LNCAP (cell line): ENCODE measurements at regions not wholly inside any gene's neighbourhood (a gene's known extent, or its start where the extent isn't known, plus 50 kb on each side); places are given as distances from the start of the nearest gene placed in this dataset.

ENCODE experiments used
- TF ChIP-seq, protein P1 (sequence below): fragments of 450-650 bp; IDR thresholded peaks from 2 replicates; pipeline ENCODE4 v1.5.1; 2017; ENCODE audit warnings: mild to moderate bottlenecking

DNA sequence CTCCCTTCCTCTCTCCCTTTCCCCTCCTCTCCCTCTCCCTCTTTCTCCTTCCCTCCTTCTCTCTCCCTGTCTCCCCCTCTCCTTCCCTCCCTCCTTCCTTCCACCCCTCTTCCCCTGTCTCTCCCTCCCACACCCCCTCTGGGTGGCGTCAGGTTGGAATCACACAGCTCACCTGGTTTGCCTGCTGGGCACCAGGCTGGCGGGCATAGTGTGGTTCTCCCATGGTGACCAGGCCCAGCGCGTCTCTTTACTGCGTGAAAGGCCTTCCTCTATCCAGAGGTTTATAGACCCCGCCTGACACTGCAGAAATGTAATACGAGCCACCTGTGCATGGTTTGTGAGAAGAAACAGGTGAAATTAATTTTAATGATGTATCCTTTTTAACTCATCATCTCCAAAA lies 76.2 kb downstream of the MRPL36 start:
- TF ChIP-seq, protein P1, sequence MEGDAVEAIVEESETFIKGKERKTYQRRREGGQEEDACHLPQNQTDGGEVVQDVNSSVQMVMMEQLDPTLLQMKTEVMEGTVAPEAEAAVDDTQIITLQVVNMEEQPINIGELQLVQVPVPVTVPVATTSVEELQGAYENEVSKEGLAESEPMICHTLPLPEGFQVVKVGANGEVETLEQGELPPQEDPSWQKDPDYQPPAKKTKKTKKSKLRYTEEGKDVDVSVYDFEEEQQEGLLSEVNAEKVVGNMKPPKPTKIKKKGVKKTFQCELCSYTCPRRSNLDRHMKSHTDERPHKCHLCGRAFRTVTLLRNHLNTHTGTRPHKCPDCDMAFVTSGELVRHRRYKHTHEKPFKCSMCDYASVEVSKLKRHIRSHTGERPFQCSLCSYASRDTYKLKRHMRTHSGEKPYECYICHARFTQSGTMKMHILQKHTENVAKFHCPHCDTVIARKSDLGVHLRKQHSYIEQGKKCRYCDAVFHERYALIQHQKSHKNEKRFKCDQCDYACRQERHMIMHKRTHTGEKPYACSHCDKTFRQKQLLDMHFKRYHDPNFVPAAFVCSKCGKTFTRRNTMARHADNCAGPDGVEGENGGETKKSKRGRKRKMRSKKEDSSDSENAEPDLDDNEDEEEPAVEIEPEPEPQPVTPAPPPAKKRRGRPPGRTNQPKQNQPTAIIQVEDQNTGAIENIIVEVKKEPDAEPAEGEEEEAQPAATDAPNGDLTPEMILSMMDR: no peak

DNA sequence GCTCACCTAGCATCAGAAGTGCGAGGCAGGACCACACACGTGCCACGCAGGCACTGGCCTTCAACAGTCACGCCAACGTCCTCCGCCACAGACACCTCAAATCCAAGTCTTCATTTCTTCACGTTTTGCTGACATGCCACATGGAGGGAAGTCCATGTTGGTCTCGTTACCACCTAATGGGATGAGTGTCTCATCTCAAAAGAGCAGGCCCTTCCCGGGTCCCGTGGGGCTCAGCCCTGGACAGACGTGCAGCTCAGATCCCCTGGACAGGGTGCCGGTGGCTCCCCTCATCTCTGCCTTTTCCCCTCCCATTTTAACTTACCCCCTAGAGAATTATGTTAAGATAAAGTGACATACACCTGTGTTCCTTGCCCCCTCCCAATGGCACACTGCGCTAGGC lies 76.8 kb downstream of the MRPL36 start:
- TF ChIP-seq, protein P1: no peak

DNA sequence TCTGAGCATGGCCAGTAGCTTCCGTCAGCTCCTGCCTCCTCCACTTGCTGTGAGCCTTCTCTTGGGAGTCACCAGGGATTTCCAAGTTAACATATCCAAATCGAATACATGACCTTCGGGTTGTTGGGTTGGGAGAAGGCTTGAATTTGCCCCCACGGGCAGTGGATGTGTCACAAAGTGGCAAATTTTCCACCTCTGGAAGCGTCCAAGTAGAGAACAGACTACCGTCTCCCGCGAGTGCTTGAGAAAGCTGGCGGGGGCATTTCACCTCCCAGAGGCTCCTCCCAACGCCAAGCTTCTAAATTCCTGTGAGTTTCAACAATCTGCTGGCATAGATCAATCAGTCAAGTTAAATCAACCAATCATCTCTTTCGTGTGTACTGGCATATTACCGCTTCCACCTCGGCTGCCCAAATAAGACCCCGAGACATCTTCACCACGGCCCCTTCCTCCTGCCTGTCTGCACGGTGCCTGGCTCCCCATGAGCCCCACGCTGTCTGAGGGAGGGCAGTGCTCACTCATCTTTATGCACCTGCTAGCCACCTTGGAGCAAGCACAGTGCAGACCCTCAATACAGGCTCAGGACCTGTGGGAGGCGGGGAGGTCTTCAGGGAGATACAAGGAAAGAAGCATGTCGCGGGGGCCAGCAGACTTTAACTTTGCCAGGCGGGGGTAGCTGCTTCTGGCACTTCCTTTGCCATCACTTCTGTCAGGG lies 79.1 kb downstream of the MRPL36 start:
- TF ChIP-seq, protein P1: no peak

DNA sequence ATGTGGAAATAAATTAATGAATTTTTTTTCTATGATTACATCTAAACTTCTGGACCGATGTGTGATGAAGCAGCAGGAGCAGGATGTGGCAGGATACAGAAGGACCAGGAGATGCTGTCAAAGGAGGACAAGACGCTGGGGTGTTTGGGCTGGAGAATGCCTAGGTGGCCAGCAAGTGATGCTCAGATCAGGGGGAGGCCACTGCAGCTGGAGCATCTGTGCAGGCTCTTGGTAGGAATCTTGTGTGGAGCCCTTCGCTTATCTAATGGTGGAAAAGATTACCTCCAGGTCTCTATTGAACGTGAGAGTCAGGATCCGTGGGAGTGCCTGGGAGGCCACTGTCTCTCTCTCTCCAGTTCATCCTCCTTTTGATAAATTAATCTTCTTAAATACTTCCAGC lies 79.8 kb downstream of the MRPL36 start:
- TF ChIP-seq, protein P1: no peak

DNA sequence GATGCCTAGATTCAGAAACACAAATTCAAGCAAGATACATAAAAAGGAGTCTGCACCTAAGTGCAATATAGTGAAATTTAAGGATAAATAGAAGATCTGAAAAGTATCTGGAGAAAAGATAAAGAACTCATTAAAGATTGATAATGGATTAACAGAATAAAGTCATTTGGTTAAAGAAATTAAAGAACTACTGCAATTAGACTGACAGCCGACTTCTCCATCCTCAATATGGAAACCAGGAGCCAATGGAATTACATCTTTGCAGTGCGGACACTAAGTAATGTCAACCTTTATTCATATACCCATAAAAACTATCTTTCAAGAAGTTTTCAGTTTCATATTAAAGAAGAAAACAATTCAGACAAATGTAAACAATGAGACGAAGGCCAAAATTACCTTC lies 81.0 kb downstream of the MRPL36 start:
- TF ChIP-seq, protein P1: no peak

DNA sequence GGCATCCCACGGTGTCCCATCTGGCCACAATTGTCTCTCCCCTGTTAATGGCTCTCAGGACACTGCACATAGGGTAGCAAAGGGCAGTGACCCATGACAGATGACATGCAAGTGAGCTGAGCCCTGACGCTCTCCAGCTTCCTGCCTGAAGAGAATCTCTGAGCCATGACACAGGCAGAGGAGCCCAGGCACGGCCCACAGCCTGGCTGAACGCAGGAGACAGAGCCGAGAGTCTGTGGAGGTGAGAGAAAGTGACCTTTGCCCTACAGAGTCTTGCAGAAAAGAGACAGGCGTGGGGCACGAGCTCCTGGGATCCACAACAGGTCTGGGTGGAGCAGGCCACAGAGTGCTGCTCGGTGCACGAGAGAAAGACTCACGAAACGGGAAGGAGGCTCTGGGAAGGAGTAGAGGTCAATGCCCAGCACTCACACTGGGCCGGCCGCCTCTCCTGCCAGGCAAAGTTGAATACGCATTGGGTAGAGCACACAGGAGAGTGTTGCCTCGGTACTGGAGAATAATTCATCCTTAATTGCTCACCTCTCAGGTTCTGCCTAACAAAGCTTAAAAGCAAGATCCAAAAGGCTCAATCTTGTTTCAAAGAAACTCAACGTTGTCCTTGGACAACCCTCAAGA lies 90.3 kb downstream of the MRPL36 start:
- TF ChIP-seq, protein P1: no peak

DNA sequence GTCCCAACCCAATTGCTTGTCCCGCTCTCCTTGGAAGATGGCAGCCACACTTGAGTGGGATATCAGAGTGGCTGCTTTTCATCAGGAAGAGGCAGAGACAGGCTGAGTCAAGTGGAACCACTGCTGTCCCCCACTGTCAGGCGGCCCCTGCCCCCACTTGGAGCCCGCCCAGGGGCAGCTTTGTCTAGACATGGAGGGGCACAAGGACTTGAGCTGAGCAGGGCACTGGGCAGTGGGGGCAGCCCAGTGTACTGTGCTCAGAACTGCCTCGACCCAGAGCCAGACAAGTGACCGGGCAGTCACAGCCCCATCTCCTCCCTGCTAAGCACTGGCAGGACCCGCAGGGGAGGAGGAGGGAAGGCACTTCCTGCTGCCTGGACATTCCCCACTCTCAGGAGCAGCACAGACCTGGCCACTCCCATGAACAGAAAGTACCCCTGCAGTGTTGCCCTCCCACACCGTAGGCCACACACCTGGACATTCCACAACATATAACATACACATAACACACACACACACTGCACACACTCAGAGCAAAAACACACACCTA lies 91.0 kb downstream of the MRPL36 start:
- TF ChIP-seq, protein P1: no peak
